Dermis blood vessel endothelial cell (primary cell): ENCODE measurements at regions not wholly inside any gene's neighbourhood (a gene's known extent, or its start where the extent isn't known, plus 50 kb on each side); places are given as distances from the start of the nearest gene placed in this dataset.
A peak's percentile ranks its signal among the peaks of the same experiment; 100 is the strongest.

Experiments
- DNase-seq: peaks from one replicate; pipeline ENCODE4 v3.0.0; 2010

GRCh38 chr12:107283652-107284051 is 190.3 kb upstream of the CRY1 start:
- no peak for DNase-seq

- no peak for DNase-seq
These were observed 191.3 kb upstream of the CRY1 start for GRCh38 chr12:107284692-107285091.

GRCh38 chr12:107287436-107288413 is 194.4 kb upstream of the CRY1 start:
- DNase-seq, result no peak

- DNase-seq, result no peak
These were observed 195.2 kb upstream of the CRY1 start for GRCh38 chr12:107288414-107289127.

- DNase-seq, result no peak
These were observed 197.7 kb upstream of the CRY1 start for GRCh38 chr12:107291018-107291417.

- no peak for DNase-seq
These were observed 203.3 kb upstream of the CRY1 start for GRCh38 chr12:107296681-107297089.

GRCh38 chr12:107302649-107303341 is 209.4 kb upstream of the CRY1 start:
- DNase-seq, result no peak

GRCh38 chr12:107304588-107305532 is 211.5 kb upstream of the CRY1 start:
- DNase-seq, result no peak

GRCh38 chr12:107306141-107306659 is 212.9 kb upstream of the CRY1 start:
- no peak for DNase-seq

- DNase-seq, result no peak
These were observed 215.0 kb upstream of the CRY1 start for GRCh38 chr12:107308310-107308709.

GRCh38 chr12:107309020-107309419 is 215.7 kb upstream of the CRY1 start:
- no peak for DNase-seq

- DNase-seq, result no peak
These were observed 217.3 kb upstream of the CRY1 start for GRCh38 chr12:107310621-107311020.

- no peak for DNase-seq
These were observed 218.3 kb upstream of the CRY1 start for GRCh38 chr12:107311682-107312081.

- peak; percentile 86 for DNase-seq
These were observed 224.6 kb upstream of the CRY1 start for GRCh38 chr12:107317751-107318555.

GRCh38 chr12:107318556-107318805 is 225.1 kb upstream of the CRY1 start:
- no peak for DNase-seq

- peak; percentile 54 for DNase-seq
These were observed 225.6 kb upstream of the CRY1 start for GRCh38 chr12:107318806-107319532.

GRCh38 chr12:107319533-107320032 is 226.2 kb upstream of the CRY1 start:
- DNase-seq, result peak; percentile 10

- DNase-seq, result peak; percentile 26
These were observed 226.9 kb upstream of the CRY1 start for GRCh38 chr12:107320033-107320928.
